ENCODE measurements at regions not wholly inside any gene's neighbourhood (a gene's known extent, or its start where the extent isn't known, plus 50 kb on each side); places are given as distances from the start of the nearest gene placed in this dataset.

GRCh38 chr5:159409801-159410200 is 79.5 kb upstream of the IL12B start (continued):
- no peak for TF ChIP-seq E2F8 (IDR thresholded peaks at IDR 0.05; ENCODE audit: low read depth, partially characterized antibody)
- no peak for TF ChIP-seq SIX5 (IDR thresholded peaks at IDR 0.05; ENCODE audit: low read depth, low read length, severe bottlenecking)
- TF ChIP-seq PBX3 (IDR thresholded peaks at IDR 0.05; ENCODE audit: insufficient replicate concordance, low read depth, low read length), result no peak
- peak; percentile 60; the same call in 1 of the 2 replicates for TF ChIP-seq NBN (IDR thresholded peaks at IDR 0.05)
- TF ChIP-seq HDAC2 (IDR thresholded peaks at IDR 0.05), result no peak
- TF ChIP-seq, protein P1, sequence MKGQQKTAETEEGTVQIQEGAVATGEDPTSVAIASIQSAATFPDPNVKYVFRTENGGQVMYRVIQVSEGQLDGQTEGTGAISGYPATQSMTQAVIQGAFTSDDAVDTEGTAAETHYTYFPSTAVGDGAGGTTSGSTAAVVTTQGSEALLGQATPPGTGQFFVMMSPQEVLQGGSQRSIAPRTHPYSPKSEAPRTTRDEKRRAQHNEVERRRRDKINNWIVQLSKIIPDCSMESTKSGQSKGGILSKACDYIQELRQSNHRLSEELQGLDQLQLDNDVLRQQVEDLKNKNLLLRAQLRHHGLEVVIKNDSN (IDR thresholded peaks at IDR 0.05; ENCODE audit: borderline replicate concordance, extremely low read length, insufficient read depth, low read depth, low read length), result no peak
- TF ChIP-seq SPI1 (IDR thresholded peaks at IDR 0.05; ENCODE audit: borderline replicate concordance, insufficient read depth, low read depth, low read length), result no peak
- no peak for TF ChIP-seq LARP7 (IDR thresholded peaks at IDR 0.05)
- TF ChIP-seq CHD1 (IDR thresholded peaks at IDR 0.05; ENCODE audit: low read depth, low read length), result no peak
- TF ChIP-seq, protein P2, sequence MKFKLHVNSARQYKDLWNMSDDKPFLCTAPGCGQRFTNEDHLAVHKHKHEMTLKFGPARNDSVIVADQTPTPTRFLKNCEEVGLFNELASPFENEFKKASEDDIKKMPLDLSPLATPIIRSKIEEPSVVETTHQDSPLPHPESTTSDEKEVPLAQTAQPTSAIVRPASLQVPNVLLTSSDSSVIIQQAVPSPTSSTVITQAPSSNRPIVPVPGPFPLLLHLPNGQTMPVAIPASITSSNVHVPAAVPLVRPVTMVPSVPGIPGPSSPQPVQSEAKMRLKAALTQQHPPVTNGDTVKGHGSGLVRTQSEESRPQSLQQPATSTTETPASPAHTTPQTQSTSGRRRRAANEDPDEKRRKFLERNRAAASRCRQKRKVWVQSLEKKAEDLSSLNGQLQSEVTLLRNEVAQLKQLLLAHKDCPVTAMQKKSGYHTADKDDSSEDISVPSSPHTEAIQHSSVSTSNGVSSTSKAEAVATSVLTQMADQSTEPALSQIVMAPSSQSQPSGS (IDR thresholded peaks at IDR 0.05; ENCODE audit: low read length), result peak; percentile 74
- no peak for TF ChIP-seq KDM1A (IDR thresholded peaks at IDR 0.05; ENCODE audit: borderline replicate concordance)
- TF ChIP-seq CUX1 (IDR thresholded peaks at IDR 0.05; ENCODE audit: insufficient replicate concordance, low read depth, low read length), result no peak
- peak; percentile 85 for TF ChIP-seq ATF7 (IDR thresholded peaks at IDR 0.05; ENCODE audit: low read depth)
- TF ChIP-seq RUNX3 (IDR thresholded peaks at IDR 0.05; ENCODE audit: low read length), result peak; percentile 96
- no peak for TF ChIP-seq ZNF384 (IDR thresholded peaks at IDR 0.05; ENCODE audit: borderline replicate concordance, low read depth, low read length)

Measured in GM12878 (cell line).